Neuronal stem cell (in vitro differentiated cells): ENCODE measurements at regions not wholly inside any gene's neighbourhood (a gene's known extent, or its start where the extent isn't known, plus 50 kb on each side); places are given as distances from the start of the nearest gene placed in this dataset.
A peak's percentile ranks its signal among the peaks of the same experiment; 100 is the strongest.

Experiments used
- DNase-seq: peaks from one replicate; pipeline ENCODE4 v3.0.0-alpha.2; 2013; ENCODE audit warnings: low spot score
- H2AFZ ChIP-seq: one replicate; pipeline ENCODE4 v1.6.1; 2013; ENCODE audit warnings: mild to moderate bottlenecking, low read length, inconsistent platforms
- H2AK5ac ChIP-seq: 2 replicates; pipeline ENCODE4 v1.6.1; 2013; ENCODE audit warnings: low read depth, mild to moderate bottlenecking, inconsistent platforms, low read length, moderate library complexity, mixed read lengths
- H2BK120ac ChIP-seq: 2 replicates; pipeline ENCODE4 v1.6.1; 2013; ENCODE audit warnings: low read depth, mild to moderate bottlenecking, inconsistent platforms, low read length, moderate library complexity, mixed read lengths
- H2BK12ac ChIP-seq: one replicate; pipeline ENCODE4 v1.6.1; 2013; ENCODE audit warnings: low read length, inconsistent platforms
- H2BK15ac ChIP-seq: 2 replicates; pipeline ENCODE4 v1.6.1; 2013; ENCODE audit warnings: mild to moderate bottlenecking, low read length, inconsistent platforms, mixed read lengths
- H2BK5ac ChIP-seq: one replicate; pipeline ENCODE4 v1.6.1; 2013; ENCODE audit warnings: inconsistent platforms, mild to moderate bottlenecking, low read length, moderate library complexity
- H3K14ac ChIP-seq: one replicate; pipeline ENCODE4 v1.6.1; 2013; ENCODE audit warnings: low read length, inconsistent platforms
- H3K18ac ChIP-seq: 2 replicates; pipeline ENCODE4 v1.6.1; 2013; ENCODE audit warnings: low read length, inconsistent platforms
- H3K23ac ChIP-seq: 2 replicates; pipeline ENCODE4 v1.6.1; 2013; ENCODE audit warnings: low read depth, mild to moderate bottlenecking, mixed read lengths, low read length, inconsistent platforms; ENCODE audit not compliant: poor library complexity
- H3K27ac ChIP-seq: replicated peaks from 3 replicates; pipeline ENCODE4 v1.5.1; 2013; ENCODE audit warnings: low read length, inconsistent platforms
- H3K27me3 ChIP-seq, 3 experiments: 2 replicates each; pipeline ENCODE4 v1.6.1; 2013; ENCODE audit warnings: low read length in 3 of 3, mild to moderate bottlenecking in 2 of 3, inconsistent platforms in 1 of 3, low read depth in 1 of 3, mixed read lengths in 1 of 3, moderate library complexity in 1 of 3; ENCODE audit not compliant: control insufficient read depth in 3 of 3, insufficient read depth in 3 of 3
- H3K36me3 ChIP-seq, 2 donors: replicated peaks in 1 of 2; 2 replicates each; pipeline ENCODE4 v1.6.1; 2013; ENCODE audit warnings: low read length in 2 of 2; ENCODE audit not compliant: control insufficient read depth in 2 of 2, insufficient read depth in 2 of 2
- H3K4ac ChIP-seq: 2 replicates; pipeline ENCODE4 v1.6.1; 2013; ENCODE audit warnings: inconsistent platforms, mild to moderate bottlenecking, low read length, moderate library complexity
- H3K4me1 ChIP-seq, 2 donors: 1 replicate in 1 of 2; 2 replicates in 1 of 2; pipeline ENCODE4 v1.6.1; 2013; ENCODE audit warnings: low read length in 2 of 2, low read depth in 1 of 2; ENCODE audit not compliant: control insufficient read depth in 2 of 2, insufficient read depth in 1 of 2
- H3K4me2 ChIP-seq: one replicate; pipeline ENCODE4 v1.6.1; 2013; ENCODE audit warnings: mild to moderate bottlenecking, low read length, inconsistent platforms; ENCODE audit not compliant: insufficient read depth, poor library complexity, severe bottlenecking
- H3K4me3 ChIP-seq, 2 donors: 2 replicates each; pipeline ENCODE4 v1.5.1; 2013; ENCODE audit warnings: low read length in 2 of 2, mild to moderate bottlenecking in 2 of 2, inconsistent platforms in 1 of 2, moderate library complexity in 1 of 2
- H3K79me1 ChIP-seq: one replicate; pipeline ENCODE4 v1.6.1; 2013; ENCODE audit warnings: low read depth, mild to moderate bottlenecking, inconsistent platforms, low read length, moderate library complexity
- H3K9ac ChIP-seq: one replicate; pipeline ENCODE4 v1.6.1; 2013; ENCODE audit warnings: mild to moderate bottlenecking, low read depth, low read length, inconsistent platforms; ENCODE audit not compliant: poor library complexity
- H3K9me3 ChIP-seq, 2 donors: replicated peaks in 1 of 2; 2 replicates each; pipeline versions ENCODE3 to v1.6.1; 2013; ENCODE audit warnings: low read length in 2 of 2, mild to moderate bottlenecking in 2 of 2, inconsistent platforms in 1 of 2, low read depth in 1 of 2, mixed read lengths in 1 of 2, moderate library complexity in 1 of 2; ENCODE audit not compliant: control insufficient read depth in 2 of 2, insufficient read depth in 1 of 2
- H4K8ac ChIP-seq: one replicate; pipeline ENCODE4 v1.6.1; 2013; ENCODE audit warnings: low read depth, mild to moderate bottlenecking, inconsistent platforms, low read length, moderate library complexity
- H4K91ac ChIP-seq: one replicate; pipeline ENCODE4 v1.6.1; 2013; ENCODE audit warnings: low read length, low read depth, mild to moderate bottlenecking, inconsistent platforms; ENCODE audit not compliant: poor library complexity
- WGBS, 2 donors: extraction: QIAGEN DNeasy Blood & Tissue Kit; methylation state at CpG; one replicate each; pipeline ENCODE4 v1.1.7; 2013; ENCODE audit warnings: missing lambda C conversion rate in 2 of 2, mixed read lengths in 1 of 2; ENCODE audit not compliant: insufficient read length in 2 of 2, insufficient replicate concordance in 1 of 2; ENCODE audit errors: extremely low coverage in 2 of 2; 5-methylcytosine and 5-hydroxymethylcytosine counted together

- Histone ChIP-seq H3K9ac (no peak overlapping the region), H4K8ac (no peak overlapping the region), H4K91ac (no peak overlapping the region), H3K18ac (no peak overlapping the region), H3K4ac (no peak overlapping the region), H3K14ac (no peak overlapping the region), H2BK120ac (no peak overlapping the region), H3K9me3 (no peaks in the 10 kb centered on the region), H2AK5ac (no peak overlapping the region), H3K23ac (no peak overlapping the region), H2AFZ (no peak overlapping the region), H2BK15ac (no peak overlapping the region), H3K79me1 (no peaks in the 10 kb centered on the region), H3K36me3 (no peaks in the 10 kb centered on the region), H2BK5ac (no peak overlapping the region), H3K4me1 (peaks cover 0 to 15% of the 10 kb centered on the region in 2 donors), H3K27me3 (peaks cover 0 to 6% (median 0%) of the 10 kb centered on the region in 3 experiments), H3K4me2 (no peak overlapping the region), H3K27ac (no peak overlapping the region), H2BK12ac (no peak overlapping the region), H3K4me3 (no peak overlapping the region)
- DNase-seq: no peak
- no CpG with 5 or more reads among the region's 4 CpGs for WGBS, 2 donors
Measured at GRCh38 chr17:34832376-34832775, 128.9 kb downstream of the CCT6B start.

- H4K8ac ChIP-seq: no peak overlapping the region
- H2AFZ ChIP-seq: no peak overlapping the region
- H4K91ac ChIP-seq: no peak overlapping the region
- no peaks in the 10 kb centered on the region for H3K27me3 ChIP-seq
- no peak overlapping the region for H2BK120ac ChIP-seq
- no peak overlapping the region for H2AK5ac ChIP-seq
- H3K23ac ChIP-seq: no peak overlapping the region
- H3K27ac ChIP-seq: no peak overlapping the region
- no peak overlapping the region for H2BK5ac ChIP-seq
- WGBS, 2 donors: no CpG with 5 or more reads among the region's 3 CpGs
- H3K4me1 ChIP-seq: peaks cover 0 to 9% of the 10 kb centered on the region in 2 donors
- H3K79me1 ChIP-seq: no peaks in the 10 kb centered on the region
- no peak overlapping the region for H2BK15ac ChIP-seq
- no peak overlapping the region for H3K4me2 ChIP-seq
- no peak overlapping the region for H3K18ac ChIP-seq
- no peaks in the 10 kb centered on the region for H3K36me3 ChIP-seq
- H3K14ac ChIP-seq: no peak overlapping the region
- no peak overlapping the region for H3K4me3 ChIP-seq
- no peak overlapping the region for H3K9ac ChIP-seq
- no peaks in the 10 kb centered on the region for H3K9me3 ChIP-seq
- DNase-seq: no peak
- H3K4ac ChIP-seq: no peak overlapping the region
- H2BK12ac ChIP-seq: no peak overlapping the region
Measured at GRCh38 chr17:34827008-34827407, 134.3 kb downstream of the CCT6B start.

- no peak overlapping the region for H2BK5ac ChIP-seq
- H3K23ac ChIP-seq: no peak overlapping the region
- H3K27ac ChIP-seq: no peak overlapping the region
- DNase-seq: no peak
- H4K91ac ChIP-seq: no peak overlapping the region
- H3K27me3 ChIP-seq: no peaks in the 10 kb centered on the region
- peak overlapping the region in 1 of 2 donors; percentile 12 for H3K4me3 ChIP-seq
- no peak overlapping the region for H3K18ac ChIP-seq
- no peak overlapping the region for H2BK15ac ChIP-seq
- H2AFZ ChIP-seq: no peak overlapping the region
- H3K4me1 ChIP-seq: peaks cover 0 to 6% of the 10 kb centered on the region in 2 donors
- H3K36me3 ChIP-seq: no peaks in the 10 kb centered on the region
- no peak overlapping the region for H4K8ac ChIP-seq
- no peak overlapping the region for H2BK12ac ChIP-seq
- H2BK120ac ChIP-seq: no peak overlapping the region
- no peak overlapping the region for H3K9ac ChIP-seq
- no CpG with 5 or more reads among the region's 4 CpGs for WGBS, 2 donors
- no peaks in the 10 kb centered on the region for H3K79me1 ChIP-seq
- H3K14ac ChIP-seq: no peak overlapping the region
- no peaks in the 10 kb centered on the region for H3K9me3 ChIP-seq
- H3K4me2 ChIP-seq: no peak overlapping the region
- H2AK5ac ChIP-seq: no peak overlapping the region
- H3K4ac ChIP-seq: no peak overlapping the region
Measured at GRCh38 chr17:34826332-34826731, 134.9 kb downstream of the CCT6B start.

- Histone ChIP-seq H3K4me3 (no peak overlapping the region), H3K4me2 (no peak overlapping the region), H3K27me3 (peaks cover 0 to 2% (median 0%) of the 10 kb centered on the region in 3 experiments), H2BK120ac (no peak overlapping the region), H2AFZ (no peak overlapping the region), H2AK5ac (no peak overlapping the region), H3K23ac (no peak overlapping the region), H3K36me3 (no peaks in the 10 kb centered on the region), H3K79me1 (no peaks in the 10 kb centered on the region), H2BK15ac (no peak overlapping the region), H3K18ac (no peak overlapping the region), H4K91ac (no peak overlapping the region), H3K9ac (no peak overlapping the region), H3K14ac (no peak overlapping the region), H2BK12ac (no peak overlapping the region), H2BK5ac (no peak overlapping the region), H3K9me3 (no peaks in the 10 kb centered on the region), H3K4me1 (peaks cover 0 to 7% of the 10 kb centered on the region in 2 donors), H3K4ac (no peak overlapping the region), H4K8ac (no peak overlapping the region), H3K27ac (no peak overlapping the region)
- no peak for DNase-seq
- WGBS, 2 donors: no CpG with 5 or more reads among the region's 6 CpGs
Measured at GRCh38 chr17:34825884-34826283, 135.4 kb downstream of the CCT6B start.
